ENCODE measurements at regions not wholly inside any gene's neighbourhood (a gene's known extent, or its start where the extent isn't known, plus 50 kb on each side); places are given as distances from the start of the nearest gene placed in this dataset.

GRCh38 chr7:119271147-119271779 is 1001.7 kb upstream of the KCND2 start:
- TF ChIP-seq CTCF (conservative IDR thresholded peaks at IDR 0.05; ENCODE audit: low read depth, low read length) (no peak), EZH2 (IDR thresholded peaks at IDR 0.05; ENCODE audit: borderline replicate concordance, low read depth, low read length, poor library complexity, severe bottlenecking) (no peak)

Measured in A673 (cell line).